Heart right ventricle (tissue), 16 donors: ENCODE measurements at regions not wholly inside any gene's neighbourhood (a gene's known extent, or its start where the extent isn't known, plus 50 kb on each side); places are given as distances from the start of the nearest gene placed in this dataset.

Experiments used
- ATAC-seq, 8 donors: fragments of 200-7000 bp; cut with Tn5 transposase; one replicate each; pipeline ENCODE4 v1.9.1; 2020; ENCODE audit warnings: mild to moderate bottlenecking in 8 of 8, moderate library complexity in 8 of 8, moderate number of reproducible peaks in 1 of 8
- DNase-seq, 2 donors: peaks; one replicate each; pipeline ENCODE4 v3.0.0-alpha.2; 2020
- H3K27ac ChIP-seq, 10 donors: fragments of 200-600 bp; sonication (generic) in 2 of 10; one replicate each; pipeline versions ENCODE4 v1.5.0 to v1.8.0; 2020 to 2022; ENCODE audit warnings: mild to moderate bottlenecking in 3 of 10
- H3K27me3 ChIP-seq, 7 donors: fragments of 200-600 bp; one replicate each; pipeline ENCODE4 v1.8.0; 2021 to 2022; ENCODE audit warnings: mild to moderate bottlenecking in 2 of 7
- H3K36me3 ChIP-seq, 9 donors: fragments of 200-600 bp; sonication (generic) in 1 of 9; one replicate each; pipeline versions ENCODE4 v1.5.0 to v1.8.0; 2020 to 2022; ENCODE audit warnings: mild to moderate bottlenecking in 2 of 9
- H3K4me1 ChIP-seq, 9 donors: fragments of 200-600 bp; sonication (generic) in 1 of 9; one replicate each; pipeline versions ENCODE4 v1.5.0 to v1.8.0; 2020 to 2022; ENCODE audit warnings: mild to moderate bottlenecking in 4 of 9
- H3K4me3 ChIP-seq, 10 donors: fragments of 200-600 bp; sonication (generic) in 2 of 10; one replicate each; pipeline versions ENCODE4 v1.5.0 to v1.8.0; 2020 to 2022; ENCODE audit warnings: mild to moderate bottlenecking in 7 of 10, moderate library complexity in 2 of 10
- H3K9me3 ChIP-seq, 11 donors: fragments of 200-600 bp in 10 of 11; sonication (generic) in 2 of 11; one replicate each; pipeline versions ENCODE4 v1.5.0 to v1.8.0; 2013 to 2022; ENCODE audit warnings: mild to moderate bottlenecking in 2 of 11, control low read depth in 1 of 11, moderate library complexity in 1 of 11
- WGBS, 2 donors: extraction: QIAGEN DNeasy Blood & Tissue Kit; methylation state at CpG; one replicate each; pipeline ENCODE4 v1.1.7; 2013; ENCODE audit warnings: inconsistent platforms in 1 of 2; 5-methylcytosine and 5-hydroxymethylcytosine counted together
- intact Hi-C, 10 donors: fragments of 100-400 bp; cut with DNase I; formaldehyde crosslinking; loops; one replicate each; pipeline versions ENCODE4 v1.11.1 to v1.14.2; 2022
- TF ChIP-seq, protein P1 (sequence below), 9 donors: fragments of 200-600 bp; sonication (generic) in 2 of 9; IDR thresholded peaks; one replicate each; pipeline versions ENCODE4 v1.5.0 to v1.8.0; 2021 to 2022; ENCODE audit warnings: antibody characterized with exemption in 9 of 9, mild to moderate bottlenecking in 5 of 9, moderate library complexity in 1 of 9
- donor health status: Arrhythmogenic right ventricular cardiomyopathy.
- donor health status: ischemic (EF 13 %, LVEDD 7.1; RV severe dilation, severe dysfunction).
- donor health status: healthy with polysubstance abuse.
- donor health status: DM: no; HTN: yes; CAD: no.
- donor health status: DM: no; HTN: no; CAD: no.
- donor health status: ischemic (EF 25% LVEDD 6.9; RV normal size, moderate dysfunction).
- donor health status: ischemic (EF 25% LVEDD 5.7; RV mildly dilated, moderate dysfunction).
- donor health status: healthy.
- donor health status: DM: yes; HTN: yes; CAD: no.
- donor health status: Ischemic cardiomyopathy.
- donor health status: ischemic (EF 35%, LVEDD 5.7; RV mildly dilated, moderate dysfunction).
- donor health status: nonischemic (EF 11% LVEDD 7.7; RV severe dilation, severe dysfunction).
- donor health status: DM: yes; HTN: yes; CAD: no.
- donor health status: PGD.
- donor health status: ischemic (EF 29% LVEDD 5.4; RV normal size, mild dysfunction).
- donor health status: nonischemic (EF 23%, LVEDD 6.1; RV moderate dilation, normal function).

DNA sequence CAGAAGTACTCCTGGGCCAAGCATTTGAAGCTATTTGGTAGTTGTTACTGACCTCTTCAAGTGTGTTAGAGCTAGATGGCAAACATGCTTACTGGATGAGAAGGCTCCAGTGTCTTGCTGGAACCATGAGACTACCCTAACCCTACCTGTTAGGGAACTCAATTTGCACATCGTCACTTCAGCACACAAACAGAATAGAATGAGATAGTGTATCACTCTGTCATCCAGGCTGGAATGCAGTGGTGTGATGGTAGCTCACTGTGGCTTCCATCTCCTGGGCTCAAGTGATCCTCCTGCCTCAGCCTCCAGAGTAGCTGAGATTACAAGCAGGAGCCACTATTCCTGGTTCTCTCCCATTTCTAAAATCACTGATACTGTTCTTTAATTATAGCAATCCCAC lies 417.0 kb upstream of the ATXN7L3B start:
- ATAC-seq = no peak
- Histone ChIP-seq H3K4me1 (no peaks in the 10 kb centered on the region), H3K9me3 (no peaks in the 10 kb centered on the region), H3K4me3 (no peak overlapping the region), H3K36me3 (no peaks in the 10 kb centered on the region), H3K27me3 (no peaks in the 10 kb centered on the region), H3K27ac (no peak overlapping the region)
- no peak for DNase-seq
- TF ChIP-seq, protein P1, sequence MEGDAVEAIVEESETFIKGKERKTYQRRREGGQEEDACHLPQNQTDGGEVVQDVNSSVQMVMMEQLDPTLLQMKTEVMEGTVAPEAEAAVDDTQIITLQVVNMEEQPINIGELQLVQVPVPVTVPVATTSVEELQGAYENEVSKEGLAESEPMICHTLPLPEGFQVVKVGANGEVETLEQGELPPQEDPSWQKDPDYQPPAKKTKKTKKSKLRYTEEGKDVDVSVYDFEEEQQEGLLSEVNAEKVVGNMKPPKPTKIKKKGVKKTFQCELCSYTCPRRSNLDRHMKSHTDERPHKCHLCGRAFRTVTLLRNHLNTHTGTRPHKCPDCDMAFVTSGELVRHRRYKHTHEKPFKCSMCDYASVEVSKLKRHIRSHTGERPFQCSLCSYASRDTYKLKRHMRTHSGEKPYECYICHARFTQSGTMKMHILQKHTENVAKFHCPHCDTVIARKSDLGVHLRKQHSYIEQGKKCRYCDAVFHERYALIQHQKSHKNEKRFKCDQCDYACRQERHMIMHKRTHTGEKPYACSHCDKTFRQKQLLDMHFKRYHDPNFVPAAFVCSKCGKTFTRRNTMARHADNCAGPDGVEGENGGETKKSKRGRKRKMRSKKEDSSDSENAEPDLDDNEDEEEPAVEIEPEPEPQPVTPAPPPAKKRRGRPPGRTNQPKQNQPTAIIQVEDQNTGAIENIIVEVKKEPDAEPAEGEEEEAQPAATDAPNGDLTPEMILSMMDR (IDR thresholded peaks at IDR 0.05) = no peak
- intact Hi-C loops = no loop called here
- 39 to 46% methylated on average over 1 of the region's 1 CpG for WGBS, 2 donors

GRCh38 chr12:74129702-74130101 lies 407.9 kb upstream of the ATXN7L3B start:
- TF ChIP-seq, protein P1 (IDR thresholded peaks at IDR 0.05) = no peak
- intact Hi-C loops = no loop called here
- peaks cover 0 to 19% (median 2%) of the 10 kb centered on the region in 11 donors for H3K9me3 ChIP-seq
- H3K27me3 ChIP-seq = no peaks in the 10 kb centered on the region
- DNase-seq = no peak
- no peaks in the 10 kb centered on the region for H3K36me3 ChIP-seq
- WGBS, 2 donors = 67% methylated on average over 2 of the region's 2 CpGs
- H3K4me3 ChIP-seq = no peak overlapping the region
- no peaks in the 10 kb centered on the region for H3K4me1 ChIP-seq
- H3K27ac ChIP-seq = no peak overlapping the region
- ATAC-seq = no peak

- Histone ChIP-seq H3K36me3 (no peaks in the 10 kb centered on the region), H3K27ac (no peak overlapping the region), H3K9me3 (no peaks in the 10 kb centered on the region), H3K27me3 (no peaks in the 10 kb centered on the region), H3K4me1 (no peaks in the 10 kb centered on the region), H3K4me3 (no peak overlapping the region)
- WGBS, 2 donors = 92 to 94% methylated on average over 4 of the region's 4 CpGs
- no peak for DNase-seq
- ATAC-seq = no peak
- intact Hi-C loops = loop anchor here in 1 of 10 donors (10.0 kb wide), 1 partner anchor 280 kb away; no protein-coding TSS in a partner anchor
- TF ChIP-seq, protein P1 (IDR thresholded peaks at IDR 0.05) = no peak
These were observed 393.2 kb upstream of the ATXN7L3B start for GRCh38 chr12:74144396-74144795.

GRCh38 chr12:74145328-74145727 lies 392.3 kb upstream of the ATXN7L3B start:
- no peak for ATAC-seq
- H3K4me3 ChIP-seq = no peak overlapping the region
- no peak overlapping the region for H3K27ac ChIP-seq
- intact Hi-C loops = loop anchor here in 1 of 10 donors (10.0 kb wide), 1 partner anchor 279 kb away; no protein-coding TSS in a partner anchor
- no peaks in the 10 kb centered on the region for H3K36me3 ChIP-seq
- TF ChIP-seq, protein P1 (IDR thresholded peaks at IDR 0.05) = no peak
- H3K9me3 ChIP-seq = no peaks in the 10 kb centered on the region
- WGBS, 2 donors = 57 to 63% methylated on average over 1 of the region's 1 CpG
- no peak for DNase-seq
- no peaks in the 10 kb centered on the region for H3K27me3 ChIP-seq
- H3K4me1 ChIP-seq = no peaks in the 10 kb centered on the region
